Right ventricle myocardium inferior (tissue), 1 donor: ENCODE measurements at regions not wholly inside any gene's neighbourhood (a gene's known extent, or its start where the extent isn't known, plus 50 kb on each side); places are given as distances from the start of the nearest gene placed in this dataset.

ENCODE experiments used
- ATAC-seq: fragments of 200-7000 bp; cut with Tn5 transposase; one replicate; pipeline ENCODE4 v1.9.1; 2020; ENCODE audit warnings: mild to moderate bottlenecking, moderate library complexity
- DNase-seq: peaks from one replicate; pipeline ENCODE4 v3.0.0; 2021; ENCODE audit errors: missing footprints
- intact Hi-C: fragments of 100-400 bp; cut with DNase I; formaldehyde crosslinking; loops from one replicate; pipeline ENCODE4 v1.11.0; 2022
- donor health status: DM: no; HTN: yes; CAD: no; lungs with severe emphysema.

DNA sequence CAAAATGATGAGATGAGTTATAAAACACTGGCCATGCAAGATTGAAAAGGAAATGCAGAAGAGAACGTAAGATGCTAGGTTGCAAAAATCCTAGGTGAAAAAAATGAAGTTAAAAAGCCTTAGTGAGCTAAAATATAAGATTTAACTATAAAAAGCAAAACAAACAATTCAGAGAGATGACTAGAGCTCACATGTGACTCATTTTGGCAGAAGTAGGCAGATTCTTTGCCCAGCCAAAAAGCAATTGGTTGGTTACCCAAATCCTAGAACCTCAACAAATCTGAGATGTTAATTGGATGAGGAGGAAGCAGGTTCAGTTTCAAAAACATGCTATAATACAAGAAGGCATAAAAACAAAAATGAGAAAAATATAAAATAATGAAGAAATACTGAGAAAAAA is 249.1 kb downstream of the OGFRL1 start:
- intact Hi-C loops: loop anchor here (5.0 kb wide), 1 partner anchor 545 kb away; no protein-coding TSS in a partner anchor
- no peak for DNase-seq
- ATAC-seq: no peak

DNA sequence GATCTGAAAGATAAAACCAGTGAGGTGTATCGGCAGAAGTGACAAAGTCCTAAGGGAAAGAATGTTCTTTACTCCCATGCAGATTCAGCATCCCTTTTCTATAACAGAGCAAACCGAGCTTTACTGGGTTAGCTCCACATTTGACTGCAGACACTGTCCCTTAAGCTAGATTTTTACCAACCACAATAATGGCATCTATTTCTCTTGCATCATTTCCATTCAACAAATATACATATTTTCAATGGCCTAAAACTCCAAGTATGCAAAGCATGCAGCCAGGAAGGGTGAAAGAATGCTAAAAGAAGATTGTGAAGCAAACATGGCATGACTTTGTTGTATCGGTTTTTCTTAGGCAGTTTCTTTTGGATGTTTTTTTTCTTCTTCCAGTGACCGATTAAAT is 255.4 kb downstream of the OGFRL1 start:
- intact Hi-C loops: no loop called here
- DNase-seq (no peak), ATAC-seq (no peak)

DNA sequence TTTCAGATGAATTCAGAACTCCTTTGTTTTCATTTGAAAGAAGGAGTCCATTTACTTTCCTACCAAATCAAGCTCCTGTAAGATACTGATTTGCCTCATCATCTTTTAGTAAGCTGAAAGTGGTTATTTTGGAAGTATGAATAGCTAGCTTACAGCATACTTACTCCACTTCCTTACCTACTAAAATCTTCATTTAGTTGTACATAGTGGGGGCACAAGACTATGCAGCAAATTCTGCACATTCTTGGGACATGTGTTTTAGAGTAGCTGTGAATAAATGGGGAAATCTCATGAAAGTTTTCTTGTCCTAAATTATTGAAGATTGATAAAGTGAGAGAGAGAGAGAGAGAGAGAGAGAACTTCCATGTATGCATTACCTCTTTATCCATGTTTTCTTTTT is 256.3 kb downstream of the OGFRL1 start:
- intact Hi-C loops: no loop called here
- DNase-seq (no peak), ATAC-seq (no peak)

- ATAC-seq (no peak), DNase-seq (no peak)
- intact Hi-C loops: no loop called here
Observed at GRCh38 chr6:71545905-71546304, 257.3 kb downstream of the OGFRL1 start.

DNA sequence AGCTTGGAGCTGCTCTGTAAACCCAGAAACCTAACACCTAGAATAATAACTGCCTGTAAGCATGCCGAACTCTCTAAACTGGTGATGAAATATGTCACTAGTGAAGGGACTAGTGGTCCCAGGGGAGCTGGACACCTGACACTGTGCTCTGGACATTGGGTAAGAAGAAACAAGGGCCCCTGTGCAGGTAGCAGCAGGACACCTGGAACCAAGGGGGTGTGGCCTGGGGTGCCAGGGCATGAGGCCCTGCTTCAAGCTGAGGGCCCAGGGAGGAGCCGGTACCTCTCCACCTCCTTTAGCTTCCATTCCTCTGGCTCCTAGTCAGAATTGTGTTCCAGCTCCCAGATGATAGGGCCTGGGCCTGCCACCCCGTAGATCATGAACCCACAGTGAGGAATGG is 263.2 kb downstream of the OGFRL1 start:
- no peak for ATAC-seq
- intact Hi-C loops: no loop called here
- DNase-seq: no peak

DNA sequence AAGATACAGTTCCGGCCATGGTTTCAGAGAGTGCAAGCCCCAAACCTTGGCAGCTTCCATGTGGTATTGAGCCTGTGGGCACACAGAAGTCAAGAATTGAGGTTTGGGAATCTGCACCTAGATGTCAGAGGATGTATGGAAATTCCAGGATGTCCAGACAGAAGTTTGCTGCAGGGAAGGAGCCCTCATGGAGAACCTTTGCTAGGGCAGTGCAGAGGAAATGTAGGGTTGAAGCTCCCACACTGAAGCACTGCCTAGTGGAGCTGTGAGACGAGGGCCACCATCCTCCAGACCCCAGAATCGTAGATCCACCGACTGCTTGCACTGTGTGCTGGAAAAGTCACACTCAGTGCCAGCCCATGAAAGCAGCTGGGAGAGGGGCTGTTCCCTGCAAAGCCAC is 267.5 kb downstream of the OGFRL1 start:
- ATAC-seq (no peak), DNase-seq (no peak)
- intact Hi-C loops: no loop called here

DNA sequence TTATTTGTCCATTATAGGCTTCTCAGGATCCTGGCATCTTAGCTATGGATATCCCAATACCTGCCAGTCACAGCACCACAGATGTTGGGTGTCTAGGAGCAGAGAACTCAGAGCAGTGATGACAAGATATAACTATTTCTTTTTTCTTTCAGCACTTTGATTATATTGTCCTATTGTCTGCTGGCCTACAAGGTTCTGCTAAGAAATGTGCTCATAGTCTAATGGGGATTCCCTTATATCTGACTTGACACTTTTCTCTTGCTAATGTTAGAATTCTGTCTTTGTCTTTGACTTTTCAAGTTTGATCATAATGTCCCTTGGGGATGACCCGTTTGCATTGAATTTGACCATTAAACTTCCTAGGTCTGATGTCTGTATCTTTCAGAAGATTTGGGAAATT is 270.4 kb downstream of the OGFRL1 start:
- intact Hi-C loops: no loop called here
- ATAC-seq (no peak), DNase-seq (no peak)

- intact Hi-C loops: no loop called here
- no peak for DNase-seq
Observed at GRCh38 chr6:71567562-71567961, 279.0 kb downstream of the OGFRL1 start.

DNA sequence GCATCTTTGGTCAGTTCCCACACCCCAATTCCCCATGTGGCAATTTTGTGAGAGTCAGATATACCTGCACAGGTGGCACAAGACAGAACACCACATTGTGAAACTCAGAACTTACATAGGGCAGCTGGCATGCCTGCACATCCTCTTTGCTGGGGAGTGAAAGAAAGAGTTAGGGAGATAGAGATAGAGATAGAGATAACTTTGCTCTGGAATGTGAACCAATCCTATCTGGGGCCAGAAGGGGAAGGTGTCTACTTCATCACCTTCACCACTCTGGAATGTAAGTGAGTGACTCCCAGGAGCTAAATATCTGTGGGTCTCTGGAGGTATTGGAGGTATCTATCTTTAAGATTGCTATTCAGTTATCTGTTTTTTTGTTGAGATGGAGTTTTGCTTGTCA is 289.2 kb downstream of the OGFRL1 start:
- ATAC-seq: no peak
- DNase-seq: no peak
- intact Hi-C loops: no loop called here

More at GRCh38 chr6:71567562-71567961, 279.0 kb downstream of the OGFRL1 start:
- no peak for ATAC-seq

- intact Hi-C loops: no loop called here
- ATAC-seq (no peak), DNase-seq (no peak)
Observed at GRCh38 chr6:71579902-71580301, 291.3 kb downstream of the OGFRL1 start.

GRCh38 chr6:71582820-71583219 is 294.2 kb downstream of the OGFRL1 start:
- intact Hi-C loops: no loop called here
- DNase-seq (no peak), ATAC-seq (no peak)

DNA sequence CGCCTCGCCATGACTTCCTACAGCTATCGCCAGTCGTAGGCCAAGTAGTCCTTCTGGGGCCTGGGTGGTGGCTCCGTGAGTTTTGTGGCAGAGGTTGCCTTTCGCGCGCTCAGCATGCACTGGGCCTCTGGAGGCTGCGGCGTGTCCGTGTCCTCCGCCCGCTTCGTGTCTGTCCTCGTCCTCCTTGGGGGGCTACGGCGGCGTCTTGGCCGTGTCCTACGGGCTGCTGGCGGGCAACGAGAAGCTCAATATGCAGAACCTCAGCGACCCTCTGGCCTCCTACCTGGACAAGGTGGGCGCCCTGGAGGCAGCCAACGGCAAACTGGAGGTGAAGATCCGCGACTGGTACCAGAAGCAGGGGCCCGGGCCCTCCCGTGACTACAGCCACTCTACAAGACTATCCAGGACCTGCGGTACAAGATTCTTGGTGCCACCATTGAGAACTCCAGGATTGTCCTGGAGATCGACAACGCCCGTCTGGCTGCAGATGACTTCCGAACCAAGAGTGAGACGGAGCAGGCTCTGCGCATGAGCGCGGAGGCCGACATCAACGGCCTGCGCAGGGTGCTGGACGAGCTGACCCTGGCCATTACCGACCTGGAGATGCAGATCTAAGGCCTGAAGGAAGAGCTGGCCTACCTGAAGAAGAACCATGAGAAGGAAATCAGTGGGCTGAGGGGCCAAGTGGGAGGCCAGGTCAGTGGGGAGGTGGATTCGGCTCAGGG is 296.3 kb downstream of the OGFRL1 start:
- intact Hi-C loops: no loop called here
- DNase-seq: no peak
- ATAC-seq: no peak

DNA sequence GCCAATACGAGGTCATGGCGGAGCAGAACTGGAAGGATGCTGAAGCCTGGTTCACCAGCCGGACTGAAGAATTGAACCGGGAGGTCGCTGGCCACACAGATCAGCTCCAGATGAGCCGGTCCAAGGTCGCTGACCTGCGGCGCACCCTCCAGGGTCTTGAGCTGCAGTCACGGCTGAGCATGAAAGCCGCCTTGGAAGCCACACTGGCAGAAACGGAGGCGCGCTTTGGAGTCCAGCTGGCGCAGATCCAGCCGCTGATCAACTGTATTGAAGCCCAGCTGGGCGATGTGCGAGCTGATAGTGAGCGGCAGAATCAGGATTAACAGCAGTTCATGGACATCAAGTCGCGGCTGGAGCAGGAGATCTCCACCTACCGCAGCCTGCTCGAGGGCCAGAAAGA is 296.9 kb downstream of the OGFRL1 start:
- no peak for ATAC-seq
- DNase-seq: no peak

GRCh38 chr6:71588490-71588889 is 297.9 kb upstream of the RIMS1 start:
- no peak for ATAC-seq
- intact Hi-C loops: no loop called here
- no peak for DNase-seq

More for the DNA sequence above, 296.9 kb downstream of the OGFRL1 start:
- intact Hi-C loops: no loop called here

DNA sequence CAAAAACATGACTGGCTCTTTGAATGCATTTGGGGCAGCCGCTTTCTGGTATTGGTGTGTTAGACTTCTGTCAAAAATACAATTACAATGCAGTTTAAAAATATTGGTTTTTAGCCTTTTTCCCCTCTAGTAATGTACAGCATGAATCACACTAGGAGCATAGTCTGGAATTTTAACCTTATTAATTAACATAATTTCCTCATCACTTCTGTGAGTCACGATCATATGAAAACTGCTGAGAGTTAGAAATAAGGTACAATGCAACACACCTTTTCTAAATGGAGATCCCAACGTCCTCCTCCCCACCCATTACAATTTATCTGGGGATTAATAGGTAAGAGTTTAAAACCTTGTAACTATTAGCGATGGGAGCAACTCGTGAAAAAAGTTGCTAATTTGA is 297.1 kb upstream of the RIMS1 start:
- ATAC-seq (no peak), DNase-seq (no peak)
- intact Hi-C loops: no loop called here

DNA sequence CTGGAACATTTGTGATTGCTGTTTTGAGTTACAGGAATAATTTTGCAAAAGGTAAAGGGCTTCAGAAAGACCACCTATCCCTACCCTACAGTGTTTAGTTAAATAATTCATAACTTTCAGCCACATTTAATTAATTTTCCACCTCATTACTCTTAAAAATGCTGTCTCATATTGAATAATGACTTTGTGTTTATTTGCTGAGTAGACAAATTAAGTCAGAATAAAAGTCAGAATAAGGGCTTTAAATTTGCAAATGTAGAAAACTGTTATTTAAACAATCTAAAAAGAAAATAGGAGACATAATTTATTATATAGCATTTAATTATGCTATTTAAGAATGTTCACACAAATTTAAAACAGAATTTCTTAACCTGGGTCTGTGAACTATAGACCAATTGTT is 293.7 kb upstream of the RIMS1 start:
- intact Hi-C loops: no loop called here
- DNase-seq (no peak), ATAC-seq (no peak)

DNA sequence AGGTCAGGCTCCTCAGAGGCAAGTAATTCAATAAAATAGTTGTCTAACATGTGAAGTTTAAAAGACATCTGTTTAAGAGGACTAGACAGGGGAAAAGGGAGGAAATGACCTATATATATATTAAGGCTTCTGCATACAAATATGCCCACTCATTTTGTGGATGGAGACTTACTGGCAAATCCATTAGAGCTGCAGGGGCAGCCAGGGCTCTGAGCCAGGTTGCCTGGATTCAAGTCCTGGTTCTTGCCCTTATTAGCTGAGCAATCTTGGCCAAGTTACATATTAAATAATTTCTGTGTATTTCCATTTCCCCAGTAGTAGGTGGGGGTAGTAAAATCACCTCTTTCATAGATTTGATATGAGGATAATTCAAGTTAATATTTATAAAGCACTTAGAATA is 287.0 kb upstream of the RIMS1 start:
- intact Hi-C loops: no loop called here
- ATAC-seq (no peak), DNase-seq (no peak)

- no peak for DNase-seq
- intact Hi-C loops: no loop called here
- ATAC-seq: no peak
Observed at GRCh38 chr6:71602385-71603007, 283.9 kb upstream of the RIMS1 start.

DNA sequence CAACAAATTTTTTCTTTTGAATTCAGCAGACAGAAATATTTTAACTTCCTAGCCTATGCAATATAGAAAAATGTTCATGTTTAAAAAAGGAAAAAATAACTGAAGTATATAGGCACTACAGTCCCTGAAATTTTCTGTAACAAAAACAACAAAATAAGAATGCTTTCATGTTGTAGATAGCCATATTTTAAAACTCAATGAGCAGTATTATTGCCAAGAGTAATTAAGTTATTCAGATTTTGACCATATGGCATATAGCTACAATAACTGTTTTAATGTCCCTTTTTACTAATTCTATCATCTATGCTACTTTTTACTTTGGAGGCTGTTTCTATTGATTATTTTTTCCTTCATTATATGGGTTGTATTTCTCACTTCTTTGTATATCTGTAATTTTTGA is 283.3 kb upstream of the RIMS1 start:
- intact Hi-C loops: no loop called here
- no peak for ATAC-seq
- DNase-seq: no peak

DNA sequence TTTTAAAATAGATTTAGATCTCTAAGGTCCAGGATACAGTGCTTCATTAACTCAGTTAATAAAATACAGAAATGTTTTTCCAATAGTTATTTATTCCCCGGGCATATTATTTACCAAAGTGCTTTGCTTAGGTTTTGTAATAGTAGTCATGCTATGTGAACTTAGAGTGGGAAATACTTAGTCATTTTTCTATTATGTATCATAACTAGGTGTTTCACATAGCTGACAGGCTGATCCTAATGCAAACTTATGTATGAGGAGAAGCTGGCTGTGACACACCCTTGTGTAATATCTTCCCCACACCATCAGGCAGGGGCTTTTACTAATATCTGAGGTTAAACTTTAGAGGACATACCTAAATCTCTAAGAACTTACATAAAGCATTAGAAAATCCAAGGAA is 277.7 kb upstream of the RIMS1 start:
- ATAC-seq: no peak
- DNase-seq: no peak
- intact Hi-C loops: no loop called here

DNA sequence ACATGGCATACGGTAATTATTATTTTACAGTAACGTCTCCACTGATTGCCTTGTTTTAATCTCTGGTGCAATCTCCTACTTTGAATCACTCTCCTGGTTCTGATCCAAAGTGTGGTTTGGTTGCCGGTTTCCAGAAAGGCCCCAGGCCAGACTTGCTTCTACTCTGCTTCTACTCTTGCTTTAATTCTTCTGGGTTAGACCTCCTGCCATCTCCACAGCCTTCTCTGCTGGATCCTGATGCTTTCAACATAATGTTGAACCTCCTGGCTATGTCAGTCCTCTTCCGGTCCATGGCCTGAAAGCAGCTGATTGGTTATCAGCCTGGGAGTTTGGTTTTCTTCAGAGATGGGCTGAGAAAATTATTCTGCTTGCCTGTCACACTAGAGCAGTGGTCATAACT is 266.5 kb upstream of the RIMS1 start:
- intact Hi-C loops: loop anchor here (10.0 kb wide), 1 partner anchor 455 kb away; no protein-coding TSS in a partner anchor
- DNase-seq (no peak), ATAC-seq (no peak)
